HG03095 (cell line): ENCODE measurements at regions not wholly inside any gene's neighbourhood (a gene's known extent, or its start where the extent isn't known, plus 50 kb on each side); places are given as distances from the start of the nearest gene placed in this dataset.
"Not testable (repeated sequence)": the region's sequence is repeated elsewhere in the genome, so short reads cannot be mapped to it uniquely, and the experiment has no call there.

Experiments
- ATAC-seq: cut with Tn5 transposase; IDR thresholded peaks from one replicate; pipeline ENCODE4 v1.9.1; 2021; ENCODE audit warnings: moderate library complexity; ENCODE audit not compliant: unreplicated experiment

- ATAC-seq, result no peak
Measured at GRCh38 chr15:81940467-81941451, 105.1 kb downstream of the MEX3B start.

- no peak for ATAC-seq
Measured at GRCh38 chr15:81939604-81940440, 106.0 kb downstream of the MEX3B start.

GRCh38 chr15:81937189-81937588 is 108.6 kb downstream of the MEX3B start:
- no peak for ATAC-seq

- no peak for ATAC-seq
Measured at GRCh38 chr15:81930582-81931369, 115.0 kb downstream of the MEX3B start.

GRCh38 chr15:81929557-81929956 is 116.3 kb downstream of the MEX3B start:
- no peak for ATAC-seq

GRCh38 chr15:81926981-81927380 is 118.8 kb downstream of the MEX3B start:
- no peak for ATAC-seq

GRCh38 chr15:81924729-81925128 is 121.1 kb downstream of the MEX3B start:
- ATAC-seq, result no peak

- ATAC-seq, result no peak
Measured at GRCh38 chr15:81923561-81924350, 122.1 kb downstream of the MEX3B start.

- ATAC-seq, result no peak
Measured at GRCh38 chr15:81922143-81922542, 123.7 kb downstream of the MEX3B start.

GRCh38 chr15:81921163-81921562 is 124.7 kb downstream of the MEX3B start:
- ATAC-seq, result no peak

- ATAC-seq, result not testable (repeated sequence)
Measured at GRCh38 chr15:81918767-81919166, 127.1 kb downstream of the MEX3B start.

- ATAC-seq, result no peak
Measured at GRCh38 chr15:81916451-81916850, 129.4 kb downstream of the MEX3B start.

GRCh38 chr15:81915990-81916389 is 129.8 kb downstream of the MEX3B start:
- ATAC-seq, result no peak

- no peak for ATAC-seq
Measured at GRCh38 chr15:81914734-81915256, 131.0 kb downstream of the MEX3B start.

- ATAC-seq, result no peak
Measured at GRCh38 chr15:81914333-81914732, 131.5 kb downstream of the MEX3B start.

GRCh38 chr15:81911022-81911971 is 134.5 kb downstream of the MEX3B start:
- ATAC-seq, result no peak

- no peak for ATAC-seq
Measured at GRCh38 chr15:81910355-81911021, 135.3 kb downstream of the MEX3B start.

- no peak for ATAC-seq
Measured at GRCh38 chr15:81909011-81909358, 136.8 kb downstream of the MEX3B start.
